B cell (primary cell): ENCODE measurements at regions not wholly inside any gene's neighbourhood (a gene's known extent, or its start where the extent isn't known, plus 50 kb on each side); places are given as distances from the start of the nearest gene placed in this dataset.

Experiments
- ATAC-seq: fragments of 200-7000 bp; cut with Tn5 transposase; one replicate; pipeline ENCODE4 v1.10.0; 2021; ENCODE audit warnings: low read depth, mild to moderate bottlenecking, moderate number of reproducible peaks, moderate library complexity
- CTCF ChIA-PET: fragments of 350-600 bp; sonication (Branson Sonifier 250); formaldehyde crosslinking; loops from one replicate; lab custom pipeline; 2021; ENCODE audit warnings: antibody characterized with exemption, inconsistent platforms; lab: Charles Lee
- POLR2A ChIA-PET: fragments of 350-600 bp; sonication (Branson Sonifier 250); formaldehyde crosslinking; loops from one replicate; lab custom pipeline; 2021; ENCODE audit warnings: antibody characterized with exemption; lab: Charles Lee
- DNase-seq: peaks from one replicate; pipeline ENCODE4 v3.0.0; 2013
- H2AFZ ChIP-seq: 2 replicates; pipeline ENCODE4 v1.6.1; 2012; ENCODE audit warnings: mild to moderate bottlenecking, low read depth, low read length; ENCODE audit not compliant: insufficient read depth, poor library complexity, severe bottlenecking
- H3K27ac ChIP-seq, 2 donors: 1 replicate in 1 of 2; 2 replicates in 1 of 2; pipeline ENCODE4 v1.5.1; 2012 to 2013; ENCODE audit warnings: low read length in 2 of 2, mild to moderate bottlenecking in 2 of 2, moderate library complexity in 1 of 2
- H3K27me3 ChIP-seq, 4 experiments: fragments of 200-600 bp in 1 of 4; sonication (generic) in 1 of 4; replicated peaks in 1 of 4; 1 replicate in 2 of 4; 2 replicates in 2 of 4; pipeline versions ENCODE4 v1.6.1 to v1.7.0; 2013 to 2016; ENCODE audit warnings: low read length in 3 of 4, mild to moderate bottlenecking in 2 of 4, mixed read lengths in 1 of 4, moderate library complexity in 1 of 4; ENCODE audit not compliant: insufficient read depth in 4 of 4, control insufficient read depth in 3 of 4; ENCODE audit errors: control extremely low read depth in 1 of 4
- H3K36me3 ChIP-seq, 2 experiments: replicated peaks in 1 of 2; 1 replicate in 1 of 2; 2 replicates in 1 of 2; pipeline versions ENCODE4 v1.6.1 to v1.7.1; 2013; ENCODE audit warnings: low read length in 1 of 2; ENCODE audit not compliant: insufficient read depth in 2 of 2, control insufficient read depth in 1 of 2; ENCODE audit errors: control extremely low read depth in 1 of 2, extremely low read depth in 1 of 2
- H3K4me1 ChIP-seq, 2 donors: fragments of 200-600 bp in 1 of 2; sonication (generic) in 1 of 2; 1 replicate in 1 of 2; 2 replicates in 1 of 2; pipeline versions ENCODE4 v1.5.1 to v1.6.1; 2013 to 2017; ENCODE audit warnings: low read length in 2 of 2; ENCODE audit not compliant: control insufficient read depth in 2 of 2, insufficient read depth in 2 of 2
- H3K4me2 ChIP-seq: replicated peaks from 2 replicates; pipeline ENCODE3; 2012; ENCODE audit warnings: mild to moderate bottlenecking, low read depth, low read length; ENCODE audit not compliant: poor library complexity, severe bottlenecking
- H3K4me3 ChIP-seq, 5 experiments: fragments of 200-600 bp in 1 of 5; sonication (generic) in 1 of 5; 1 replicate in 3 of 5; 2 replicates in 2 of 5; pipeline versions ENCODE4 v1.5.1 to v1.7.0; 2011 to 2016; ENCODE audit warnings: low read length in 4 of 5, mild to moderate bottlenecking in 4 of 5, low read depth in 2 of 5, control low read depth in 1 of 5, moderate library complexity in 1 of 5; ENCODE audit not compliant: insufficient read depth in 1 of 5; ENCODE audit errors: control extremely low read depth in 1 of 5, extremely low read depth in 1 of 5
- H3K79me2 ChIP-seq: fragments of 200-600 bp; sonication (generic); one replicate; pipeline ENCODE4 v1.6.0; 2016; ENCODE audit warnings: low read length; ENCODE audit not compliant: control insufficient read depth, insufficient read depth
- H3K9ac ChIP-seq: fragments of 200-600 bp; sonication (generic); 2 replicates; pipeline ENCODE4 v1.6.1; 2017; ENCODE audit warnings: mild to moderate bottlenecking, low read length, moderate library complexity
- H3K9me3 ChIP-seq, 3 donors: one replicate each; pipeline versions ENCODE4 v1.6.1 to v1.7.1; 2013; ENCODE audit warnings: low read length in 2 of 3; ENCODE audit not compliant: control insufficient read depth in 2 of 3, insufficient read depth in 1 of 3; ENCODE audit errors: control extremely low read depth in 1 of 3
- H4K20me1 ChIP-seq: 2 replicates; pipeline ENCODE4 v1.6.0; 2012; ENCODE audit warnings: mild to moderate bottlenecking, low read length; ENCODE audit not compliant: insufficient read depth, control insufficient read depth, poor library complexity, severe bottlenecking
- H3K27ac Mint-ChIP-seq: one replicate; pipeline ENCODE4 v1.8.0; 2021; ENCODE audit warnings: mixed read lengths
- H3K27me3 Mint-ChIP-seq: one replicate; pipeline ENCODE4 v1.8.0; 2021; ENCODE audit warnings: mixed read lengths
- H3K4me1 Mint-ChIP-seq: one replicate; pipeline ENCODE4 v1.8.0; 2021; ENCODE audit warnings: mixed read lengths
- H3K4me3 Mint-ChIP-seq: one replicate; pipeline ENCODE4 v1.8.0; 2021; ENCODE audit warnings: mixed read lengths
- H3K9me3 Mint-ChIP-seq: one replicate; pipeline ENCODE4 v1.8.0; 2022; ENCODE audit warnings: mixed read lengths; ENCODE audit not compliant: insufficient read depth
- EZH2 ChIP-seq: IDR thresholded peaks from 2 replicates; pipeline ENCODE4 v1.6.1; 2012; ENCODE audit warnings: borderline replicate concordance, low read depth, mild to moderate bottlenecking, moderate library complexity, low read length; ENCODE audit not compliant: insufficient read depth, poor library complexity, severe bottlenecking
- WGBS: methylation state at CpG from one replicate; pipeline ENCODE4 v1.1.5; 2013; ENCODE audit warnings: missing lambda C conversion rate; ENCODE audit not compliant: insufficient coverage; 5-methylcytosine and 5-hydroxymethylcytosine counted together
- intact Hi-C: fragments of 100-400 bp; cut with micrococcal nuclease; formaldehyde crosslinking; loops from one replicate; pipeline ENCODE4 v1.10.0; 2022
- TF ChIP-seq, protein P1 (sequence below): fragments of 200-600 bp; IDR thresholded peaks from one replicate; pipeline ENCODE4 v1.8.0; 2022; ENCODE audit warnings: antibody characterized with exemption, mild to moderate bottlenecking

- Mint-ChIP-seq H3K4me3 (no peak overlapping the region), H3K27ac (no peak overlapping the region), H3K27me3 (no peaks in the 10 kb centered on the region), H3K4me1 (no peaks in the 10 kb centered on the region), H3K9me3 (no peaks in the 10 kb centered on the region)
- ChIA-PET POLR2A (no interaction called here), CTCF (interaction anchor here (1.2 kb wide), 1 partner anchor 15 kb away, joined by 3 read pairs; no protein-coding TSS in a partner anchor)
- H3K9ac ChIP-seq = no peak overlapping the region
- H3K9me3 ChIP-seq = no peaks in the 10 kb centered on the region
- H3K4me3 ChIP-seq = no peak overlapping the region
- ATAC-seq (no peak), DNase-seq (no peak)
- no peaks in the 10 kb centered on the region for H3K79me2 ChIP-seq
- TF ChIP-seq, protein P1, sequence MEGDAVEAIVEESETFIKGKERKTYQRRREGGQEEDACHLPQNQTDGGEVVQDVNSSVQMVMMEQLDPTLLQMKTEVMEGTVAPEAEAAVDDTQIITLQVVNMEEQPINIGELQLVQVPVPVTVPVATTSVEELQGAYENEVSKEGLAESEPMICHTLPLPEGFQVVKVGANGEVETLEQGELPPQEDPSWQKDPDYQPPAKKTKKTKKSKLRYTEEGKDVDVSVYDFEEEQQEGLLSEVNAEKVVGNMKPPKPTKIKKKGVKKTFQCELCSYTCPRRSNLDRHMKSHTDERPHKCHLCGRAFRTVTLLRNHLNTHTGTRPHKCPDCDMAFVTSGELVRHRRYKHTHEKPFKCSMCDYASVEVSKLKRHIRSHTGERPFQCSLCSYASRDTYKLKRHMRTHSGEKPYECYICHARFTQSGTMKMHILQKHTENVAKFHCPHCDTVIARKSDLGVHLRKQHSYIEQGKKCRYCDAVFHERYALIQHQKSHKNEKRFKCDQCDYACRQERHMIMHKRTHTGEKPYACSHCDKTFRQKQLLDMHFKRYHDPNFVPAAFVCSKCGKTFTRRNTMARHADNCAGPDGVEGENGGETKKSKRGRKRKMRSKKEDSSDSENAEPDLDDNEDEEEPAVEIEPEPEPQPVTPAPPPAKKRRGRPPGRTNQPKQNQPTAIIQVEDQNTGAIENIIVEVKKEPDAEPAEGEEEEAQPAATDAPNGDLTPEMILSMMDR = no peak
- no peak for TF ChIP-seq EZH2
- H2AFZ ChIP-seq = no peak overlapping the region
- no peaks in the 10 kb centered on the region for H3K36me3 ChIP-seq
- H3K27ac ChIP-seq = no peak overlapping the region
- no peak overlapping the region for H3K4me2 ChIP-seq
- H4K20me1 ChIP-seq = no peaks in the 10 kb centered on the region
- no peaks in the 10 kb centered on the region for H3K4me1 ChIP-seq
- no CpG with 5 or more reads among the region's 2 CpGs for WGBS
- no peaks in the 10 kb centered on the region for H3K27me3 ChIP-seq
- intact Hi-C loops = no loop called here
Observed at GRCh38 chr13:80113714-80114454, 227.0 kb downstream of the SPRY2 start.

DNA sequence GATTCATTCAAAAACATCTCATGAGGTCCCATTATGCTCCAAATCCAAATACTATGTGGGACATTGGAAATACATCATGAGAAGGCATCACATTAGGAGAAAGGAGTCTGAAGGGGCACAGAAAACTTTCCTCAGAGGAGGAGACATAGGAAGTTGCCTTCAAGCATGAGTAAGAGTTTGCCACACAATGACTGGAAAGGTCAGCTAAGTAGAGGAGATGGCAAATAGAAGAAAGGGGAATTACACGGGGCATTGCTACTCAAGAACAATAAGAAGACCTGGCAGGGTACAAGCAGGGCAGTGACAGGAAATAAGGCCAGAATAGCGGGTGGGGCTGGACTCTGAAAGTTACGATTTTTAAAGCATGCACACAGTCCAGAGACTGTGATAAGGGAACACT is 231.6 kb downstream of the SPRY2 start:
- H3K27ac ChIP-seq = no peak overlapping the region
- H4K20me1 ChIP-seq = no peaks in the 10 kb centered on the region
- no peak overlapping the region for H3K4me3 ChIP-seq
- H3K4me2 ChIP-seq = no peak overlapping the region
- Mint-ChIP-seq H3K27ac (no peak overlapping the region), H3K9me3 (no peaks in the 10 kb centered on the region), H3K4me3 (no peak overlapping the region), H3K4me1 (no peaks in the 10 kb centered on the region), H3K27me3 (peaks cover 4% of the 10 kb centered on the region)
- no peak for TF ChIP-seq EZH2
- TF ChIP-seq, protein P1 = no peak
- H3K4me1 ChIP-seq = no peaks in the 10 kb centered on the region
- intact Hi-C loops = no loop called here
- ChIA-PET POLR2A (no interaction called here), CTCF (no interaction called here)
- no peaks in the 10 kb centered on the region for H3K9me3 ChIP-seq
- no peaks in the 10 kb centered on the region for H3K27me3 ChIP-seq
- no peak for DNase-seq
- H3K36me3 ChIP-seq = no peaks in the 10 kb centered on the region
- no peak for ATAC-seq
- no peaks in the 10 kb centered on the region for H3K79me2 ChIP-seq
- 84% methylated on average over 3 of the region's 3 CpGs for WGBS
- H3K9ac ChIP-seq = no peak overlapping the region
- no peak overlapping the region for H2AFZ ChIP-seq
